HG03060 (cell line): ENCODE measurements at regions not wholly inside any gene's neighbourhood (a gene's known extent, or its start where the extent isn't known, plus 50 kb on each side); places are given as distances from the start of the nearest gene placed in this dataset.
"Not testable (repeated sequence)": the region's sequence is repeated elsewhere in the genome, so short reads cannot be mapped to it uniquely, and the experiment has no call there.

ENCODE experiments used
- ATAC-seq: cut with Tn5 transposase; IDR thresholded peaks from one replicate; pipeline ENCODE4 v1.9.1; 2021; ENCODE audit warnings: low read depth, moderate number of reproducible peaks; ENCODE audit not compliant: unreplicated experiment

DNA sequence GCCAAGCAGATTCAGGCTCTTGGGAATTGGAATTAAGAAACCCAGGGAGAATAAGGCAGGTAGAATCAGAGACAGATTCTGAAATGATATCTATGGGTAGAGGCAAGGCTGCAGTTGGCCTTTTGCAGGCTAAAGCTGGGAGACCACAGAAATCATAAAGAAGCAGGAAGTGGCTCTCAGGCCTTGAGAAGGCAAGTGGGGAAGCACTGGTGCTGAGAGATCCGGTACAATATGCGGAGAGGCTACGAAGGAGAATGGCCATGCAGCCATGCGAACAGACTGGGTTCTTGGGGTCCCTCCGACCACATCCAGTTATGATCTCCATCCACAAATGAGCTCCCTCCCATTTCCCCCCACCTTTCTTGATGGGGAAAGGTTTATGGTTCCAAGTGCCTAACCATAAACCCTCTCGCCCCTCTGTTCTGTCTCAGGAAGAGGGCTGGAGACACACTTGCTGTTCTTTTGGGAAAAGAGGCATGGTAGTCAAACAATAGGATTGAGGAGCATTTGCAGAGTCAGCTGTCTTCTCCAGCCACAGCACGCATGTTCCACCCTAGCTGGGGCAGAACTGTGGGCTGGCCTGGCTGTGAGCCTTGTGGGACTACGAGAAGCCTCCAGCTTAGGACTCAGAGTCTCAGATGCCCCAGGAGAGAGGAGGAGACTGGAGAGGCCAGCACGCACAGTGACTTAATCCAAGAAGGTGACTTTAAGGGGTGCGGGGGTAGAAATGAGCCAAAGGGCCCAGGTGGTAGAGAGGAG, 99.6 kb downstream of the RPLP1 start:
- no peak for ATAC-seq

DNA sequence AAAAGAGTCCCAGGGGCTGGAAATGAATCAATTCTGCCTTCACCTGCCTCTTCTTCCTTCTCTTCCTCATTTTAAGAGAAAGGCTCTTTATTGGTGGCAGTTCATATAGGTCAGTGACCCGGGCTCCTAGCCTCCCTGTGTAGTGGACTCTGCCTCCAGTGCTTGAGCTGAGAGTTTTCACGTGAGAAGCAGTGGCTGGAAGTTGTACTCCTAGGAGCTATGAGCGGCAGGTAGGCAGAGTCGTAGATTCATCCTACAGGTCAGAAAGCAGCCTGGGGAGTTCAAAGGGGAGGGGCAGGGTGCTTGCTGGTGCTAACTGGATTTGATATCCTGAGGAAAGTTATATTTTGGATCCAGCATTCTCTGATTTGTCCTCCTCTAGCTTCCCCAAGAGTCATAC, 101.1 kb downstream of the RPLP1 start:
- no peak for ATAC-seq

DNA sequence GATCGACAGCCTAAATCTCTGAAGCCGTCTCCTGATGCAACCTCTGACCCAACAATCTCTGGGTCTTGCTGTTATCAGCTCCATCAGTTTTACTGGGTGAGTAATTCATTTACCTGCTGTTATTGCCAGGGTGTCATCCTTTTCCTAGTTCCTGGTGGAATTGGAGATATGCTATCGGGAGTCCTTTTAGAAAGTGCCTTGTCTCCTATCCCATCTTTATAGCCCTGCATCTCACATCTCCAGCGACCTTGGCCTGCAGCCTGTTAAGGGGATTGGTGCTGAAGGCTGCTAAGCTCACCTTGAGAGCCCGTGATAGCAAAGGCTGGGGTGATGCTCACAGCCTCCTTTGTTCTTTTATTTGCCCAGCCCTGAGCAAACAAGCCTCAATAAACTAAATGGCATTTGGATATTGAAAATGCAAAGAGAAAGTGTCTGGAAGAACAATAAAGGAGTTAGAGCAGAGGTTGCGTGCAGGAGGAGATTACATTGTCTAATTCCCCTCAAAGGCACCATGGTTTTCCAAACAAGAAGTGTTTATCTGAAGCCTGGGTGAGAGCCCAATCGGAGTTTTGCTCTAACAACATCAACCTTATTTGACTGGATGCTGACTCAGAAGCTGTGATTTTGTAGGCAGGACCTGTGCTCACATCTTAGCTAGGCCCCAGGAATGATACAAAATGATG, 101.8 kb downstream of the RPLP1 start:
- ATAC-seq, result no peak

DNA sequence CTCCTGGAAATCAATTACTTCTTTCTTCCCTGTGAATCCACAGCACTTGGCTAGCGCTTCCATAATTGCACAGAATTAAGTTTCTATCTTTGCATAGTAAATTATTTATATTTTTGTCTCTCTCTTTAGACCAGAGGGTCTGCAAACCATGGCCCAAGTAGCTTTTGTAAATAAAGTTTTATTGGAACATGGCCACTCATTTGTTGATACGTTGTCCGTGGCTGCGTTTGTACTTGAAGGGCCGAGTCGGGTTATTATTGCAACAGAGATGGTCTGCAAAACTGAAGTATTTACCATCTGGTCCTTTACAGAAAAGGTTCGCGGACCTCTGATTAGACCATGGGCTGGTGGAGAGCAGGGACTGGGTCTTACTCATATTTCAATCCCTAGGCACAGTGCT, 102.5 kb downstream of the RPLP1 start:
- no peak for ATAC-seq

DNA sequence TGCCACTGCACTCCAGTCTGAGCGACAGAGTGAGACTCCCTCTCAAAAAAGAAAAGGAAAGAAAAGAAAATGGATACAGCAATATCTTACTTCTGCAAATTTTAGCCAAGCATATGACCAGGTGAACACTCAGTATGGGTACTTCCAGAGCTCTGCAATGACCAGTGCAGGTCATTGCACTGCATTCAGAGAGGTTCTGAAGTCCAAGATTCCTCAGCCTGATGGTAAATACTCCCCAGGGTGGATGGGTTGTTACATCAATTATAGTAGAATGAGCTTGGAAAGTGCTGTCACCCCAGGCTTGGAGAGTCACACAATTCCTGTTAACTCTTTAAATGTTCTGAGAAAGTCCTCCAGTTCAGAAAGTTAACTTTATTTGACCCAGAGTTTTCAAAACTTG, 103.7 kb downstream of the RPLP1 start:
- no peak for ATAC-seq

DNA sequence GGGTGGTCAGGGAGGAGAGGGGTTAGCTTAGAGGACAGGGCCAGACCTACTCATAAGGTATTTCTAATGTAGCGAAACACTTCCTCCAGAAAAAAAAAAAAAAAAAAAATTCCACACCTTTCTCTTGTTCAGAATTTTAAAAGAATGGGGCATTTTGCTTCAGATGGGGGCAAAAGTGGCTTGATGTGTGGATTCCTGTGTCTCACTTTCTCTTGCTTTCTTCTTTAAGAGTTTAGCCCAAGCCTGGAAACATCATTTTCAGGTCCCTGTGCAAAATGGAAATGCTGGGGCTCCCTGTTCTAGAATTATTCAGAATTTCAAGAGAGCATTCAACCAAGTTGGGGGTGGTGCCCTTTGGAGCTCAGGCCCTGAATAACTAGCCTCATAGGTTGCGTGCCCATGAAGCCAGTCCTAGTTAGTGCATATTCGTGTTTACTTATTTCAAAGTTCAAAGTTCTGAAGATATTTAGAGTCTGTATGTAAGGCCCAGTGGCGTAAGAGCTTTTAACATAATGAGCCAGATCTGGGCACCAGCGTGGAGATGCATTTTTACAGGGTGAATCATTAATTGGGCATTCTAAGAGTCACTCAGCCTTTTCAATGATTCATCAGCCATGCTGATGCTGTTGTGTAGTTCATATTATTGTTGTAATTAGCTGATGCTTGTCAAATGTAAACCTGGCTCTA, 104.5 kb downstream of the RPLP1 start:
- ATAC-seq, result no peak

DNA sequence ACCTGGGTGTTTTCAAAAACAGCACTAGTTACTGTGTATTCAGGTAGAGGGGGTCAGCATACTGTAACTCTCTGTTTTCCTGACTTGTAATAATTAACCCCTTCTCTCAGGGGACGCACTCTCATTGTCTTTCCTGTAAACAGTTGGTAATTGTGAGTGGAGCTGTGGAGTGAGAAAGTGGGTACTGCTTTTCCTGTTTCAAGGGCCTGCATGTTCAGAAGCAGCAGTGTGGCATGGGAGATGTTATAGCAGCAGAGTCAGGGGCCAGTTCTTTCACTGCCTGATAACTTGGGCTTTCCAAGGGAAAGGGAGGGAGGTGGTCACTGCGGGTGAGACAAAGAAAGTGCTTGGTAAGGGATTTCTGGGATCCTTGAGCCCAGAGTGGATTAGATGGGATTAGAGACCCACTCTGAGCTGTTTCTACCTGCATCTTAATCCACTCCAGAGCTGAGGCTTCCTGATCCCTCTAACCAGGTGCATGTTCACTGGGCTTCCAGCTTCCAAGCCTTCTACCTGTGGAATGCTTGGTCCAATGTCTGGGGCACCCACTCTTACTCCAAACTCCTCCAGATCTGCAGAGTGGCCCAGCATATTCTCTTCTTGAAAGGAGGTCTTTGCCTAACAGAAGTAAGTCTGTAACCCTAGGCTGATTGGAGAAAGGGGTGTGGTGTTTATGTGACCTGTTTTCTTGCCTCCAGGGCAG, 105.2 kb downstream of the RPLP1 start:
- no peak for ATAC-seq

DNA sequence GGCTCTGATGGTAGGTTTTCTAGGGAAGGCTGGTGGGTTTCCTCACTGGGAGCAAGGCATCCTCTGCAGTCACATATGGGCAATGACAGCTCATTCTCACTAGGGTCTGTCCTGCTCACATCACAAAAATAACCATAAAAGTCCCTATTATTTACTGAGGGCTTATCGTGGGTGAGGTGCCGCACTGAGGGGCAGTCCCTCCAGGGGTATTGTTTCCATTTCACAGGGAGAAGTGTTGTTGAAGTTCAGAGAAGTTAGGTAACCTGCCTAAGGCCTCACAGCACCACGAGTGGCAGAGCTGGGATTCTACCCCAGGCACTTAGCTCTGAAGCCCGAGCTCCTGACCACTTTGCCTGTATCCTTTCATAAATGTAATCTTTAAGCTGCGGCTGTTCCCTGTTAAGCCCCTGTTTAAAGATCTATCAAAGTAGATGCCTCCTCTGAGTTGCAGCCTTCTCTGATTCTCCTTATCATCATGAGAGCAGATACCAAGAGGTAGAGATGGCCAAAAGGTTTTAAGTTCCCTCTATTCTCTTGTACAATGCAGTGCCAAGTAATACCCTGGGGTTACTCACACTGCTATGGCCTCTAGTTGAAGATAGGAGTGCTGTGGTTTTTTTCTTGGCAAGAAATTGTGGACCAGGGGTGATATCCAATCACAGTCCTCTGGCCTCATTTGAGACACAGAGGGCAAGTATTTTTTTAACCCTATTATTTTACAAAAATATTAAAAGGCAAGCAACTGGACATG, 107.0 kb downstream of the RPLP1 start:
- no peak for ATAC-seq

DNA sequence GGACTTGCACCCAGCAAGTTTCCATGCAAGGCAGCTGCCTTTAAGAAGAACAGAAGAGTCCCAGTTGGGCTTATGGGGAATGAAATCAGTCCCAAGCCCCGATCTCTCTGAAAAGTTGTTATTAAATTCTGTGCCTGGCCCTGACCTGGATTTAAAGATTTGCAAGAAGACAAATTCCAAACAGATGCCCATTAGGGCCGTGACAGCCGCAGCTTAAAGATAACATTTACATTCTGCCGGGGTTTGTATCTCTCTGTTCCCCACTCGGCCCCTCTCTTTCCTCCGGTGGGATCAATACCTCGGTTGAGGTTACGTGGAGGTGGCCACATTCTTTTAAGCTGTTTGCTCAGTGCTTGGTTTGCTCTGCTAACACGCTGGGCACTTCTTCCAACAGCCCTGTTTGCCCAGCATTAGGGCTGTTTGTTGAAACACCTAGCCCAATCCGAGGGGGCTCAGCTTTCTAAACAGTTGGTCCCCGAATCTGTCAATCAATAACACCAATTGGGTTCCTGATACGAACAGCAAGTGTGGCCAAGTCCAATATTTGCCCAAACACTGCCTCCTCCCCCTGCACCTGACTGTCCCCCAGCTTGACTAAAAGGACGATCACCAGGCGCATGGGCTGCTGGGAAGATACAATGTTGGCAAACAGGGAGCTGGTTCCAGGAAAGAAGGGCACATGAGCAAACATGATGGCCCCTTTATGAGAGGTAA, 108.6 kb downstream of the RPLP1 start:
- no peak for ATAC-seq

DNA sequence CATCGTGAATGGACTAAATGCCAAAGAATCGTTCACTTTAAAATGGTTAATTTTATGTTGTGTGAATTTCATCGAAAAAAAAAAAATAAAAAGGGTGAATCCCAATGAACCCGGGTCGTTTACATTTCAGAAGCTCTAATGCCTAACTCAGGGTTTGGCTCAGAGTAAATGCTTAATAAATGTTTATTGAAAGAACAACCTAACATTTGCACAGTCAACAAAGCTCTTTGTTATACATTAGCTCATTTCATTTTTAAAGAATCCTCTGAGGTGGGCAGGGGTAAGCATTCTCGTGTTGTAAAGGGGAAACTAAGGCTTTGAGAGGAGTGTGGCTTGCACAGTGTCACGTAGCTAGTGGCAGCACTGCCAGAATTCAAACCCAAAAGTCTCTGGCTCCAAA, 109.5 kb downstream of the RPLP1 start:
- ATAC-seq, result no peak

DNA sequence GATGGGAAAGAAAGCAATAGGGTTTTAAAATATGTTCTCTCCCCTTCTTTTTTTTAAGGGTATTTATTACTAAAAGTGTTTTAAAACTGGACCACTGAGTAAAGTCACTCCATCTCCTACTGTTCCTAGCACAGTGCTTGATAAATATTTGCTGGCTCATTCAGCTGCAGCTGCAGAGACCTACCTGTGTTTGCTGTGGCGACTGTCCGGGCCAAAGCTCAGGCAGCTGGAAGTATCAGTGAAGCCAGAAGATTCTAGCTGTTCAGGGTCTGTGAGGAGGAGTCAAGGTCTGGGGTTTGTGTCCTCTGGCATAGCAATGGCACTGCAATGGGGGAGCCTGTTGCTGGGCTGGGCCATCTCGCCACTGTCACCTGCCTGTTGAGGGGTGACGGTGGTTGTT, 109.9 kb downstream of the RPLP1 start:
- no peak for ATAC-seq

DNA sequence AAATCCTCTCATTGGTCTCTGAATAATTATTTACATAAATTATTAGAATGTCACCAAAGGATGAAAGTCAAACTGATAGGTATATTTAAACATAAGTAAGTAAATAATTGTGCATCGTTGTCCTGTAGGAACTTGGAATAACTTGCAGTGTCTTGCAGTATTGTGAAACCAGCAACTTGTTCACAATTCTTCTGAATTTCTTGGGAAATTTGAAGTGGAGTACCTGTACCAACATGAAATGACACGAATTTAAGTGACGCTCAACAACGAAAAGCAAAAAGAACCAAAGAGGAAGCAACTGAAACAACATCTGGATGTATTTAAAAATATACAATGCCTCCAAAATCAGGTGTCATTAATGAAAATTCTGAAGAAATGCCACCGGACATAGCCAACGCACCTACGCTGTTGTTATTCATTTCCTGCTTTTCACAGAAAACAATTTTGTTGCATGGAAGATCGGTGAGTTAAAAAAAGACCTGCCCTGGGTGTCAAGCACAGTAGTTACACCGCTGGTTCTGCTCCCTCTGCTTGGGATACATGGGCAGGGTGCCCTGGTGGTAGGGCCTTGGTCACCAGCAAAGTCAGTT, 112.5 kb downstream of the RPLP1 start:
- ATAC-seq, result no peak

DNA sequence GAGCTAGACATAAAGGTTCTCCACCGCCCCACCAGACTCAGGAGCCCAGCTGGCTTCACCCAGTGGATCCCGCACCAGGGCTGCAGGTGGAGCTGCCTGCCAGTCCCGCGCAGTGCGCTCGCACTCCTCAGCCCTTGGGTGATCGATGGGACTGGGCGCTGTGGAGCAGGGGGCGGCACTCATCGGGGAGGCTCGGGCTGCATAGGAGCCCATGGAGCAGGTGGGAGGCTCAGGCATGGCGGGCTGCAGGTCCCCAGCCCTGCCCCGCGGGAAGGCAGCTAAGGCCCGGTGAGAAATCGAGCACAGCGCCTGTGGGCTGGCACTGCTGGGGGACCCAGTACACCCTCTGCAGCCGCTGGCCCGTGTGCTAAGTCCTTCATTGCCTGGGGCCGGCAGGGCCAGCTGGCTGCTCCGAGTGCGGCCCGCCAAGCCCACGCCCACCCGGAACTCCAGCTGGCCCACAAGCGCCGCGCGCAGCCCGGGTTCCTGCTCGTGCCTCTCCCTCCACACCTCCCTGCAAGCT, 114.7 kb downstream of the RPLP1 start:
- ATAC-seq, result not testable (repeated sequence)

DNA sequence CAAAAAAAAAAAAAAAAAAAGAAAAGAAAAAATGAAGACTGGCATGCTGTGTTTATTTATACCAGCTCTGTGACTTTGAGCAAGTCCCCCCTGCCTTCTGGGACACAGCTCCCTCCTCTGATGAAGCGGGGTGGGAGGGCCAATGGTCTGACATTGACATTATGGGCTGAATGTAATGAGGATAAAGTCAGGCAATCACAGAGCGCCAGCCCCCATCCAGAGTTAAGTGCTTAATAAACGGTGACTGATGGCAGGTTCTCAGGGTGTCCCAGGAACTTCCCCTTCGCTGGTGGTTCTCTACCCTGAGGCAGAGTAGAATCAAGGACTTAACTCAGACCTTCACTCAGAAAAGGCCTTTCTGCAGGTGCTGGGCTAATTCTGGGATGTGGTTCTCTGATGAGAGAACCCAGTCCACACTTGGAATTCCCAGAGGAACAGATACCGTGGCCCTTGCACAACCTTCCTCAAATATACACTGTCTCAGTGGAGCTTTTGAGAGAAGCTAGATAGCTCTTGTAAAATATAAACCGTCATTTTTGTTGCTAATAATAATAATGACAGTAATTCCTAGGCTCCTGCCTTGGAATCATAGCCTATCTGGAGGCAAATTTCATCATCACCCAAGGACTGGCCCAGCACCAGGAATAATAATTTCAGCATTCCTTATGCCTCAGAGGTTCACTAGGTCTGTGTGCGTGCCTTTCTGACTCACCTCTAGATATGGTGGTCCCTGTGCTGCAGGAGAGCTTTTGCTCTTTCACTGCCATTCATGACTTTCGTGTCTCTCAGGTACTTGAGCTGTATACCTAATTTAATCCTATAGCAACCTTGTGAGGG, 115.8 kb downstream of the RPLP1 start:
- no peak for ATAC-seq

DNA sequence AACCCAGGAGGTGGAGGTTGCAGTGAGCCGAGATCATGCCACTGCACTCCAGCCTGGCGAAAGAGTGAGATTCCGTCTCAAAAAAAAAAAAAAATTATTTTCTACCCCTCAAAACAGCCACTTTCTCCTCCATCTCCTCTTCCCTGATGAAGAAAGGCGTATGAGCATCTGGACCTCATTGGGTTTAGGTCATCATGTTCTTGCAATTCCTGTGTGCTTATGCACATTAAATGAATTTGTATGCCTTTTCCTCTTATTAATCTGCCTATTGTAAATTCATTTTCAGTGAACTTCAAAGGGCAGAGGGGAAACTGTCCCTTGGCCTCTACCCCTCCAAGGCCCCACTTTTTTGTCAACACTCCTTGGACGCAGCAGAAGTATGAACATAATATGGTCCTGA, 117.8 kb downstream of the RPLP1 start:
- ATAC-seq, result no peak

DNA sequence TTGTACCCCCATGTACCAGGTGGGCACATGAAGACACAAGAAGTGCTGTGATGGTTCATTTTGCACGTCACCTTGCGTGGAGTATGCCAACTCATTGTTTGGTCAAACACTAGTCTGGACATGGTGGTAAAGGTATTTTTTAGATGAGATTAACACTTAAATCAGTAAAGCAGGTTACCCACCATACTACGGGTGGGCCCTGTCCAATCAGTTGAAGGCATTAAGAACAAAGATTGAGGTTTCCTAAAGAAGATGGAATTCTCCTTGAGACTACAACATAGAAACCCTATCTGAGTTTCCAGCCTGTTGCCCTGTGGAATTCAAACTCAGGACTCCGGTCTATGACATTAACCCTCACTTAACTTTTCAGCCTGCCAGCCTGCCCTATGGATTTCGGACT, 118.4 kb downstream of the RPLP1 start:
- no peak for ATAC-seq

DNA sequence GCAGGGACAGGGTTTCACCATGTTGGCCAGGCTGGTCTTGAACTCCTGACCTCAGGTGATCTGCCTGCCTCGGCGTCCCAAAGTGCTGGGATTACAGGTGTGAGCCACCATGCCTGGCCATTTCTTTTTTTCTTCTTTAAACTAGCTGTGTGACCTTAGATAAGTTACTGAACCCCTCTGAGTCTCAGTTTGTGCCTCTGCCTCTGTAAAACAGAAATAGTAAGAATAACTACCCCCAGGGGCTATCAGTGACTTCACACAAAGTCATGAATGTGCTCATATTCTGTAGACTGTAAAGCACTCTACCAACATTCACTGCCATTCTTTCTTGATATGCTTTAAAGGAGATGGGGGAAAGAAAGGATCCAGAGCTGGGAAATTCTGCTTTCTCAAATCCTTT, 120.7 kb downstream of the RPLP1 start:
- not testable (repeated sequence) for ATAC-seq

DNA sequence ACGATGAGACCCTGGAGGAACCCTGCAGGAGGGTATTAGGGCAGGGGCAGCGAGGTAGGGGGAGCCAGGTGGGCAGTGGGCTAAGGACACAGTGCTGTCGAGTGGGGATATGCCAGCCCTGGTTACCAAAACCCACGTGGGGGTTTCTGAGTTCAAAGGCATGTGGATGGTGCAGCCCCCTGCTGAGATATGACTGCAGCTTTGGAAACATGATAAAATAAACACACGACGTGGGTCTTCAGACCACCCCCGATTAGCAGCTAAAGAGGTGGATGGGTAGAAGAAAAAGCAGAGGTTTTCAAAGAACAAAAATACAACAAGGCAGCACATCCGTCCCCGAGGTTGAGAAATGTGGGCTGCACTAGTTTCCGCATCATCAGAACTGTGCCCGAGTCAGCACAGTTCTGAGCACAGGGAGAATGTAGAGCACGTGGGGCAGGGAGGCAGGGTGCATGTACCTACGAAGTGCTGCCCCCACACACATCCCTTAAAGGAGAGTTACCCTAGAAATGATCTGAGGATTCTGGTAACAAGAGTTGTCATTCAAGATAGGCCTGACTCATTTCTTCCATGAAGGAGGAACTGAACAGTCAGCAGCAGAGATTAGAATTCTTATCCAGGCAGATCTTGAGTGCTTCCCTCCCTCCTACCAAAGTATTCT, 121.3 kb downstream of the RPLP1 start:
- no peak for ATAC-seq
